ENCODE measurements at regions not wholly inside any gene's neighbourhood (a gene's known extent, or its start where the extent isn't known, plus 50 kb on each side); places are given as distances from the start of the nearest gene placed in this dataset.

- no peak for DNase-seq (ENCODE audit: low read depth)
- no peak for TF ChIP-seq CTCF (IDR thresholded peaks at IDR 0.05; ENCODE audit: insufficient read depth, low read length)
- H3K4me3 ChIP-seq (ENCODE audit: low read depth, low read length) = no peak overlapping the region
Measured at GRCh38 chr3:6807967-6808588, 52.8 kb upstream of the GRM7 start.

- H3K4me3 ChIP-seq (ENCODE audit: low read depth, low read length) = no peak overlapping the region
- TF ChIP-seq CTCF (IDR thresholded peaks at IDR 0.05; ENCODE audit: insufficient read depth, low read length) = no peak
- DNase-seq (ENCODE audit: low read depth) = no peak
Measured at GRCh38 chr3:6809349-6809748, 51.6 kb upstream of the GRM7 start.
